Aorta (tissue), 5 donors: ENCODE measurements at regions not wholly inside any gene's neighbourhood (a gene's known extent, or its start where the extent isn't known, plus 50 kb on each side); places are given as distances from the start of the nearest gene placed in this dataset.

Source experiments
- ATAC-seq: fragments of 200-7000 bp; cut with Tn5 transposase; one replicate; pipeline ENCODE4 v1.9.1; 2022; ENCODE audit warnings: moderate library complexity; ENCODE audit not compliant: low FRiP score
- DNase-seq, 2 donors: peaks; one replicate each; pipeline ENCODE4 v3.0.0-alpha.2; 2020
- H3K27ac ChIP-seq, 2 donors: one replicate each; pipeline ENCODE4 v1.5.1; 2013; ENCODE audit warnings: low read length in 2 of 2, mild to moderate bottlenecking in 2 of 2, moderate library complexity in 2 of 2, control low read depth in 1 of 2, inconsistent platforms in 1 of 2, low read depth in 1 of 2
- H3K27me3 ChIP-seq, 2 donors: one replicate each; pipeline ENCODE4 v1.6.1; 2013; ENCODE audit warnings: control low read depth in 1 of 2, low read length in 1 of 2, mild to moderate bottlenecking in 1 of 2, moderate library complexity in 1 of 2; ENCODE audit not compliant: insufficient read depth in 2 of 2, control insufficient read depth in 1 of 2
- H3K36me3 ChIP-seq, 2 donors: one replicate each; pipeline ENCODE4 v1.6.1; 2013; ENCODE audit warnings: control low read depth in 1 of 2, low read length in 1 of 2, mild to moderate bottlenecking in 1 of 2; ENCODE audit not compliant: insufficient read depth in 2 of 2, control insufficient read depth in 1 of 2
- H3K4me1 ChIP-seq, 2 donors: one replicate each; pipeline ENCODE4 v1.6.1; 2013; ENCODE audit warnings: low read length in 2 of 2, control low read depth in 1 of 2, mild to moderate bottlenecking in 1 of 2, moderate library complexity in 1 of 2; ENCODE audit not compliant: insufficient read depth in 2 of 2, control insufficient read depth in 1 of 2
- H3K4me3 ChIP-seq, 2 donors: one replicate each; pipeline ENCODE4 v1.5.1; 2013; ENCODE audit warnings: low read length in 2 of 2, control low read depth in 1 of 2, mild to moderate bottlenecking in 1 of 2
- H3K9me3 ChIP-seq: one replicate; pipeline ENCODE4 v1.6.1; 2013; ENCODE audit warnings: mild to moderate bottlenecking, low read length; ENCODE audit not compliant: control insufficient read depth
- WGBS, 2 donors: extraction: QIAGEN DNeasy Blood & Tissue Kit; methylation state at CpG; one replicate each; pipeline ENCODE4 v1.1.7; 2013; 5-methylcytosine and 5-hydroxymethylcytosine counted together
- intact Hi-C, 2 donors: fragments of 100-400 bp; cut with DNase I; formaldehyde crosslinking; loops; one replicate each; pipeline versions ENCODE4 v1.14.2 to v1.15.0; 2022
- donor health status: healthy with polysubstance abuse.
- donor health status: Bipolar disorder and iron deficiency.
- donor health status: DM: no; HTN: no; CAD: no.
- donor health status: DM: no; HTN: no; CAD: no.
- donor health status: DM: yes; HTN: yes; CAD: no.

GRCh38 chr2:64819774-64820688 is 166.3 kb upstream of the SERTAD2 start:
- no peaks in the 10 kb centered on the region for H3K27me3 ChIP-seq
- H3K4me3 ChIP-seq: no peak overlapping the region
- H3K9me3 ChIP-seq: no peaks in the 10 kb centered on the region
- intact Hi-C loops: no loop called here
- ATAC-seq (peak; percentile 38), DNase-seq (no peak)
- H3K4me1 ChIP-seq: no peaks in the 10 kb centered on the region
- 85 to 88% methylated on average over 11 of the region's 11 CpGs for whole genome bisulfite sequencing, 2 donors
- H3K27ac ChIP-seq: no peak overlapping the region
- H3K36me3 ChIP-seq: no peaks in the 10 kb centered on the region

- DNase-seq (no peak), ATAC-seq (no peak)
- Histone ChIP-seq H3K36me3 (no peaks in the 10 kb centered on the region), H3K4me3 (no peak overlapping the region), H3K27me3 (no peaks in the 10 kb centered on the region), H3K9me3 (no peaks in the 10 kb centered on the region), H3K27ac (no peak overlapping the region), H3K4me1 (no peaks in the 10 kb centered on the region)
- intact Hi-C loops: no loop called here
- WGBS, 2 donors: 95 to 96% methylated on average over 1 of the region's 1 CpG
Observed at GRCh38 chr2:64820901-64821300, 167.2 kb upstream of the SERTAD2 start.

- ATAC-seq: no peak
- no peaks in the 10 kb centered on the region for H3K4me1 ChIP-seq
- intact Hi-C loops: no loop called here
- no peak overlapping the region for H3K4me3 ChIP-seq
- no peak for DNase-seq
- no peak overlapping the region for H3K27ac ChIP-seq
- H3K36me3 ChIP-seq: no peaks in the 10 kb centered on the region
- no peaks in the 10 kb centered on the region for H3K9me3 ChIP-seq
- H3K27me3 ChIP-seq: no peaks in the 10 kb centered on the region
- WGBS, 2 donors: 74 to 82% methylated on average over 5 of the region's 5 CpGs
Observed at GRCh38 chr2:64823794-64824193, 165.4 kb upstream of the SLC1A4 start.

GRCh38 chr2:64825831-64826491 is 163.2 kb upstream of the SLC1A4 start:
- Histone ChIP-seq H3K27me3 (no peaks in the 10 kb centered on the region), H3K4me3 (no peak overlapping the region), H3K36me3 (no peaks in the 10 kb centered on the region), H3K9me3 (no peaks in the 10 kb centered on the region), H3K4me1 (no peaks in the 10 kb centered on the region), H3K27ac (no peak overlapping the region)
- ATAC-seq (no peak), DNase-seq (no peak)
- WGBS, 2 donors: 91 to 96% methylated on average over 4 of the region's 4 CpGs
- intact Hi-C loops: no loop called here

- H3K36me3 ChIP-seq: no peaks in the 10 kb centered on the region
- no peak for ATAC-seq
Observed at GRCh38 chr2:64826703-64827102, 162.5 kb upstream of the SLC1A4 start.

GRCh38 chr2:64828261-64828660 is 160.9 kb upstream of the SLC1A4 start:
- no peak overlapping the region for H3K27ac ChIP-seq
- no peaks in the 10 kb centered on the region for H3K4me1 ChIP-seq
- no peak overlapping the region for H3K4me3 ChIP-seq
- no peak for DNase-seq
- no peaks in the 10 kb centered on the region for H3K27me3 ChIP-seq
- no peak for ATAC-seq
- no peaks in the 10 kb centered on the region for H3K36me3 ChIP-seq
- intact Hi-C loops: no loop called here
- no peaks in the 10 kb centered on the region for H3K9me3 ChIP-seq
- WGBS, 2 donors: 99 to 100% methylated on average over 1 of the region's 1 CpG

More at GRCh38 chr2:64826703-64827102, 162.5 kb upstream of the SLC1A4 start:
- 85 to 88% methylated on average over 2 of the region's 2 CpGs for WGBS, 2 donors
- intact Hi-C loops: no loop called here
- H3K4me3 ChIP-seq: no peak overlapping the region
- no peaks in the 10 kb centered on the region for H3K9me3 ChIP-seq
- H3K4me1 ChIP-seq: no peaks in the 10 kb centered on the region
- H3K27ac ChIP-seq: no peak overlapping the region
- DNase-seq: no peak
- H3K27me3 ChIP-seq: no peaks in the 10 kb centered on the region

- no peaks in the 10 kb centered on the region for H3K36me3 ChIP-seq
- H3K9me3 ChIP-seq: no peaks in the 10 kb centered on the region
- ATAC-seq (no peak), DNase-seq (no peak)
- intact Hi-C loops: no loop called here
- 98 to 99% methylated on average over 6 of the region's 6 CpGs for whole genome bisulfite sequencing, 2 donors
- H3K27me3 ChIP-seq: no peaks in the 10 kb centered on the region
- H3K4me3 ChIP-seq: no peak overlapping the region
- H3K27ac ChIP-seq: no peak overlapping the region
- H3K4me1 ChIP-seq: no peaks in the 10 kb centered on the region
Observed at GRCh38 chr2:64829525-64829924, 159.7 kb upstream of the SLC1A4 start.

GRCh38 chr2:64831134-64831976 is 157.8 kb upstream of the SLC1A4 start:
- Histone ChIP-seq H3K9me3 (no peaks in the 10 kb centered on the region), H3K36me3 (no peaks in the 10 kb centered on the region), H3K27me3 (no peaks in the 10 kb centered on the region), H3K27ac (no peak overlapping the region), H3K4me3 (no peak overlapping the region), H3K4me1 (no peaks in the 10 kb centered on the region)
- DNase-seq: peak; percentile 95 to 97
- intact Hi-C loops: no loop called here
- 62% methylated on average over 20 of the region's 20 CpGs for WGBS, 2 donors
- peak; percentile 92 for ATAC-seq
